HCT116 (cell line): ENCODE measurements at regions not wholly inside any gene's neighbourhood (a gene's known extent, or its start where the extent isn't known, plus 50 kb on each side); places are given as distances from the start of the nearest gene placed in this dataset.

Source experiments
- ATAC-seq: fragments of 200-7000 bp; cut with Tn5 transposase; 2 replicates; pipeline ENCODE4 v1.9.1; 2020; ENCODE audit warnings: mild to moderate bottlenecking, moderate library complexity
- BruUV-seq: library from RNA; stranded (reverse); fragments of 400-500 nt; replicated peaks from 2 replicates; lab custom pipeline; 2021; lab: Mats Ljungman, UMichigan
- CTCF ChIA-PET: fragments of 300-600 bp; sonication (Branson Sonifier 250); formaldehyde crosslinking; loops from one replicate; lab custom pipeline; 2021; ENCODE audit warnings: antibody characterized with exemption; lab: Charles Lee
- POLR2A ChIA-PET: fragments of 300-600, 350-600 bp; sonication (Branson Sonifier 250); formaldehyde crosslinking; loops from one replicate; lab custom pipeline; 2021; ENCODE audit warnings: antibody characterized with exemption; lab: Charles Lee
- RAD21 ChIA-PET, 2 experiments: fragments of 300-600 bp; sonication (Branson Sonifier 250); formaldehyde crosslinking; loops; one replicate each; lab custom pipeline; 2023; ENCODE audit warnings: low total read pairs in 2 of 2; ENCODE audit not compliant: uncharacterized antibody in 2 of 2, unreplicated experiment in 2 of 2, low non-redundant PET in 1 of 2; lab: Charles Lee
- DNase-seq: peaks from one replicate; pipeline ENCODE4 v3.0.0-alpha.2; 2010; ENCODE audit warnings: low read depth, low spot score
- H2AFZ ChIP-seq: fragments of 200-600 bp; shearing (Covaris generic), sonication (generic); 2 replicates; pipeline ENCODE4 v1.6.1; 2017; ENCODE audit warnings: low read depth, mixed run types, mixed read lengths, antibody characterized with exemption, low read length; ENCODE audit not compliant: poor library complexity, severe bottlenecking
- H3K27ac ChIP-seq: 2 replicates; pipeline ENCODE4 v1.5.1; 2012; ENCODE audit warnings: low read depth, low read length
- H3K27me3 ChIP-seq: fragments of 200-600 bp; sonication (generic); 2 replicates; pipeline ENCODE4 v1.6.1; 2016; ENCODE audit warnings: mixed run types, low read length, mixed read lengths; ENCODE audit not compliant: insufficient read depth
- H3K36me3 ChIP-seq, 2 experiments: fragments of 200-500 bp in 1 of 2; fragments of 200-600 bp in 1 of 2; sonication (Bioruptor generic) in 1 of 2; sonication (generic) in 1 of 2; 2 replicates each; pipeline versions ENCODE4 v1.5.1 to v1.6.1; 2014 to 2016; ENCODE audit warnings: low read length in 2 of 2, inconsistent platforms in 1 of 2, mixed read lengths in 1 of 2, mixed run types in 1 of 2; ENCODE audit not compliant: insufficient read depth in 2 of 2, control insufficient read depth in 1 of 2
- H3K4me1 ChIP-seq, 2 experiments: fragments of 200-600 bp in 1 of 2; sonication (generic) in 1 of 2; 2 replicates each; pipeline versions ENCODE4 v1.5.1 to v1.6.1; 2012 to 2017; ENCODE audit warnings: low read length in 2 of 2, inconsistent platforms in 1 of 2, mild to moderate bottlenecking in 1 of 2, mixed read lengths in 1 of 2, mixed run types in 1 of 2, moderate library complexity in 1 of 2; ENCODE audit not compliant: insufficient read depth in 2 of 2, control insufficient read depth in 1 of 2
- H3K4me2 ChIP-seq: fragments of 200-600 bp; sonication (generic); 2 replicates; pipeline ENCODE4 v1.6.1; 2017; ENCODE audit warnings: mixed run types, low read length, mixed read lengths
- H3K4me3 ChIP-seq, 2 experiments: fragments of 200-600 bp in 1 of 2; sonication (generic) in 1 of 2; replicated peaks in 1 of 2; 2 replicates each; pipeline ENCODE4 v1.5.1; 2011 to 2016; ENCODE audit warnings: low read length in 2 of 2, control low read depth in 1 of 2, low read depth in 1 of 2, mild to moderate bottlenecking in 1 of 2, mixed read lengths in 1 of 2, mixed run types in 1 of 2
- H3K79me2 ChIP-seq: fragments of 200-600 bp; sonication (generic); 2 replicates; pipeline ENCODE4 v1.6.1; 2017; ENCODE audit warnings: mild to moderate bottlenecking, mixed run types, low read length, moderate library complexity, mixed read lengths; ENCODE audit not compliant: insufficient read depth
- H3K9ac ChIP-seq: fragments of 200-600 bp; sonication (generic); 2 replicates; pipeline ENCODE4 v1.6.1; 2016; ENCODE audit warnings: low read length, mixed read lengths
- H3K9me2 ChIP-seq: fragments of 200-600 bp; sonication (generic), shearing (Covaris generic); 2 replicates; pipeline ENCODE4 v1.6.1; 2017; ENCODE audit warnings: mixed run types, mild to moderate bottlenecking, moderate library complexity; ENCODE audit not compliant: insufficient read depth
- H3K9me3 ChIP-seq, 2 experiments: fragments of 200-500 bp in 1 of 2; fragments of 200-600 bp in 1 of 2; sonication (Bioruptor generic) in 1 of 2; sonication (generic) in 1 of 2; 2 replicates each; pipeline ENCODE4 v1.6.1; 2014 to 2017; ENCODE audit warnings: low read length in 2 of 2, mixed read lengths in 2 of 2, inconsistent platforms in 1 of 2, low read depth in 1 of 2, mild to moderate bottlenecking in 1 of 2, mixed run types in 1 of 2, moderate library complexity in 1 of 2; ENCODE audit not compliant: control insufficient read depth in 1 of 2, insufficient read depth in 1 of 2
- H4K20me1 ChIP-seq: fragments of 200-600 bp; sonication (generic), shearing (Covaris generic); 2 replicates; pipeline ENCODE4 v1.6.1; 2017; ENCODE audit warnings: mixed run types, mild to moderate bottlenecking, moderate library complexity; ENCODE audit not compliant: insufficient read depth
- CBX3 ChIP-seq: IDR thresholded peaks from 2 replicates; pipeline ENCODE4 v1.6.1; 2012; ENCODE audit warnings: low read depth
- CEBPB ChIP-seq: IDR thresholded peaks from 2 replicates; pipeline ENCODE4 v1.6.1; 2012; ENCODE audit warnings: low read depth
- CTCF ChIP-seq, 3 experiments: fragments of 200-600 bp in 1 of 3; sonication (generic) in 1 of 3; IDR thresholded peaks in 2 of 3; conservative IDR thresholded peaks in 1 of 3; 2 replicates each; pipeline ENCODE4 v1.5.1; 2012 to 2017; ENCODE audit warnings: low read depth in 2 of 3, low read length in 2 of 3, antibody characterized with exemption in 1 of 3, borderline replicate concordance in 1 of 3, control low read depth in 1 of 3, mild to moderate bottlenecking in 1 of 3, mixed read lengths in 1 of 3, mixed run types in 1 of 3, moderate library complexity in 1 of 3; ENCODE audit not compliant: insufficient read depth in 1 of 3
- ELF1 ChIP-seq: IDR thresholded peaks from 2 replicates; pipeline ENCODE4 v1.6.1; 2012; ENCODE audit warnings: low read depth, borderline replicate concordance
- EZH2phosphoT487 ChIP-seq: fragments of 200-600 bp; IDR thresholded peaks from 2 replicates; pipeline ENCODE4 v1.6.1; 2018; ENCODE audit warnings: antibody characterized with exemption, borderline replicate concordance
- MAX ChIP-seq: IDR thresholded peaks from 2 replicates; pipeline ENCODE4 v1.6.1; 2012
- POLR2A ChIP-seq: IDR thresholded peaks from 2 replicates; pipeline ENCODE4 v1.7.0; 2011; ENCODE audit warnings: borderline replicate concordance; ENCODE audit not compliant: insufficient read depth, insufficient read length; ENCODE audit errors: extremely low read depth
- RAD21 ChIP-seq: IDR thresholded peaks from 2 replicates; pipeline ENCODE4 v1.6.1; 2012; ENCODE audit warnings: low read depth, mild to moderate bottlenecking
- REST ChIP-seq: IDR thresholded peaks from 2 replicates; pipeline ENCODE4 v1.6.1; 2012; ENCODE audit warnings: low read depth
- SIN3A ChIP-seq: IDR thresholded peaks from 2 replicates; pipeline ENCODE4 v1.6.1; 2012; ENCODE audit warnings: low read depth
- SP1 ChIP-seq: IDR thresholded peaks from 2 replicates; pipeline ENCODE4 v1.6.1; 2012; ENCODE audit warnings: low read depth
- SRF ChIP-seq: IDR thresholded peaks from 2 replicates; pipeline ENCODE4 v1.6.1; 2012; ENCODE audit warnings: low read depth
- YY1 ChIP-seq: IDR thresholded peaks from 2 replicates; pipeline ENCODE4 v1.6.1; 2011; ENCODE audit warnings: low read length, low read depth, moderate library complexity, mild to moderate bottlenecking; ENCODE audit not compliant: insufficient replicate concordance; ENCODE audit errors: extremely low read depth
- ZNF274 ChIP-seq: fragments of 200-500 bp; sonication (Bioruptor generic); IDR thresholded peaks from 2 replicates; pipeline ENCODE4 v1.6.1; 2014; ENCODE audit warnings: mild to moderate bottlenecking, low read depth, low read length, inconsistent platforms
- intact Hi-C: fragments of 100-400 bp; cut with micrococcal nuclease; formaldehyde crosslinking; loops from 2 replicates; pipeline ENCODE4 v1.10.0; 2022

GRCh38 chr7:66493235-66494205 is 135.2 kb upstream of the KCTD7 start (continued):
- TF ChIP-seq SIN3A (peak; percentile 82), YY1 (peak; percentile 77), REST (no peak), RAD21 (peak; percentile 36), SP1 (peak; percentile 75), CEBPB (no peak), MAX (peak; percentile 66), EZH2phosphoT487 (no peak), POLR2A (peak; percentile 92), ZNF274 (no peak)

- CTCF ChIA-PET: no interaction called here
- Histone ChIP-seq H2AFZ (no peak overlapping the region), H3K4me1 (peaks cover 0 to 5% of the 10 kb centered on the region in 2 experiments; a peak in 3 of 4 replicates), H3K9me2 (no peaks in the 10 kb centered on the region), H4K20me1 (no peaks in the 10 kb centered on the region), H3K79me2 (peaks cover 5% of the 10 kb centered on the region; the same call in 1 of the 2 replicates), H3K4me3 (no peak overlapping the region), H3K36me3 (no peaks in the 10 kb centered on the region), H3K27ac (no peak overlapping the region), H3K9me3 (no peaks in the 10 kb centered on the region), H3K9ac (no peak overlapping the region), H3K4me2 (no peak overlapping the region), H3K27me3 (no peaks in the 10 kb centered on the region)
- intact Hi-C loops: loop anchor here (10.0 kb wide), 1 partner anchor 353 kb away; no protein-coding TSS in a partner anchor
- TF ChIP-seq CTCF (IDR thresholded peaks at IDR 0.05 in 2 of 3, conservative IDR thresholded peaks at IDR 0.05 in 1 of 3; ENCODE audit: borderline replicate concordance in 1 of 3, insufficient read depth in 1 of 3, low read depth in 2 of 3, low read length in 2 of 3): no peak
- TF ChIP-seq MAX: no peak
- no peak for TF ChIP-seq SRF
- no peak for TF ChIP-seq POLR2A
- no peak for TF ChIP-seq CEBPB
- no peak for TF ChIP-seq CBX3
- no peak for TF ChIP-seq ZNF274
- no peak for TF ChIP-seq ELF1
- TF ChIP-seq YY1: no peak
- BruUV-seq: no TSS peak
- no peak for ATAC-seq
- POLR2A ChIA-PET: no interaction called here
- RAD21 ChIA-PET: no interaction called here
- no peak for DNase-seq
Measured at GRCh38 chr7:66497346-66497745, 131.3 kb upstream of the KCTD7 start.
